ENCODE measurements at regions not wholly inside any gene's neighbourhood (a gene's known extent, or its start where the extent isn't known, plus 50 kb on each side); places are given as distances from the start of the nearest gene placed in this dataset.

DNA sequence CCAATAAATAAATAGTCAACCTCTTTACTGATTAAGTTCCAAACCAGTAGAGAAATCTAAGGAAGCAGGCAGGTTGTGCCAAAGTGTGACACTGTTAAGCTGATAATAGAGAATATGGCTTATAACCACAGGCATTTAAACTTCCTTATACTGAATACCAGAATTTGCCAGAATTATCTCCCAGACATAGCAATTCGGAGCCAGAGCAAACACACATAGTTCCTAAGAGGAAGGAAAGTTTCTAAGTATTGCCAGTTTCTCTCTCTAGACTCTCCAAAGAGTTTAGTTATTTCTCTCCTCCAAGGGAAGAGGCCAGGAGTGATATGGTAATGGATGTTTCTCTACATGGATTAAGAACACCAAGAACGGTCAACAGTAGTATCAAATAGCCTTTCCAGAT lies 191.7 kb upstream of the CPEB2 start:
- no peak for DNase-seq (ENCODE audit: low spot score)
- no peak overlapping the region for H3K4me3 ChIP-seq
- peak overlapping the region in 1 of 2 donors; percentile 40 for H3K27ac ChIP-seq
- no peak for TF ChIP-seq CTCF (IDR thresholded peaks at IDR 0.05)

DNA sequence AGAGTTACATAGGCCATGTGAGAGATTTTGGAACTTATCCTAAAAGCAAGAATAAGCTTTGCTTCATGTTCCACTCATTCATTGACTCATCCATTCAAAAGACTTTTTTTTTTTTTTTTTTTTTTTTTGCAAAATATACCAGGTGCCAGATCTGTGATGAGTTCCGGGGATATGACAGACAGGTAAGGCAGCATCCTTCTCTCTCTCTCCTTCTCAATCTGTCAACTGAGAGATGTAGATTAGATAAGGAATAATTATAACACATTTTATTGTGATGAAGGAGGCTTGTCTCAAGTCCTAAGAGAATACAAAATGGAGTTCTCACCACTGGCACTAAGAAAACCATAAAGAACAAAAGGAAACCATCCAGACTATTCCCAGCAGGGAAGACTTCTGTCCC lies 190.2 kb upstream of the CPEB2 start:
- no peak overlapping the region for H3K27ac ChIP-seq
- no peak overlapping the region for H3K4me3 ChIP-seq
- no peak for DNase-seq (ENCODE audit: low spot score)
- no peak for TF ChIP-seq CTCF (IDR thresholded peaks at IDR 0.05)

GRCh38 chr4:14816623-14817261 lies 185.5 kb upstream of the CPEB2 start:
- Histone ChIP-seq H3K4me3 (no peak overlapping the region), H3K27ac (no peak overlapping the region)
- TF ChIP-seq CTCF (IDR thresholded peaks at IDR 0.05) = no peak
- DNase-seq (ENCODE audit: low spot score) = no peak

DNA sequence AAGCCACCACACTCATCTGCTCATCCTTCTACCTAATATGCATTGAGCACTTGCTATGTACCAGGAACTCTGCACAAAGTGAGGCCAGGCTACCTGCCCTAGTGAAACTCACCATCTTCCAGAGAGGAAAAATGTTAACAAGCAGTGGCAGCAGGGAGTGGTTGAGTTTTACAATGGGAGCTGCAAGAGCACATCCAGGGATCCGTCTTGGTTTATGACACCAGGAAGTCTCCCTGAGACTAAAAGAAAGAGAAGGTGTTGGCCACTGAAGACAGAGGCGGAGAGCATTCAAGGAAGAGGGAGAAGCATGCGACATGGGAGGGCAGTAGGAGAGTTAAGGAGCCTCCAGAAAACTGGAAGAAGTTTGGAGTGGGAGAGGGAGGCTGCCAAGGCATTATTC lies 178.1 kb upstream of the CPEB2 start:
- no peak for TF ChIP-seq CTCF (IDR thresholded peaks at IDR 0.05)
- no peak for DNase-seq (ENCODE audit: low spot score)
- no peak overlapping the region for H3K4me3 ChIP-seq
- H3K27ac ChIP-seq = no peak overlapping the region

GRCh38 chr4:14827111-14827510 lies 175.2 kb upstream of the CPEB2 start:
- no peak for TF ChIP-seq CTCF (IDR thresholded peaks at IDR 0.05)
- DNase-seq (ENCODE audit: low spot score) = no peak
- no peak overlapping the region for H3K27ac ChIP-seq
- H3K4me3 ChIP-seq = no peak overlapping the region

DNA sequence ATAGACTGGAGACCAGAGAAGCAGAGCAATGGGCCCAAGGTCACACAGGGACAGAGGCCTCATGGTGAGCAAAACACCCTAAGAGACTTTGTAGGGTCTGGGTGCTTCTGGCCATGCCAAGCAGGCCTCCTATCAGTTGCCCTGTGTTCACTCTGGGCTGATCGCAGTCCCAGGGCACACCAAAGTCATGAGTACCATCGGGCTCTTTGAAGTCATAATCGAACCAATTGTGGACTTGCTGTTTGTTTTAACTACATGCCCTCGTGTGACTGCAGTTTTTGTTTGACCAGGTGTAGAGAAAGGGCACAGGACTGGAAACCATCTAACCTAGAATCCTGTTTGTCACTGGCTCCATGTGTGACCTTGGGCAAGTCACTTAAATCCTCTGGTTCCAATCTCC lies 172.5 kb upstream of the CPEB2 start:
- no peak for TF ChIP-seq CTCF (IDR thresholded peaks at IDR 0.05)
- no peak for DNase-seq (ENCODE audit: low spot score)
- Histone ChIP-seq H3K27ac (no peak overlapping the region), H3K4me3 (no peak overlapping the region)

DNA sequence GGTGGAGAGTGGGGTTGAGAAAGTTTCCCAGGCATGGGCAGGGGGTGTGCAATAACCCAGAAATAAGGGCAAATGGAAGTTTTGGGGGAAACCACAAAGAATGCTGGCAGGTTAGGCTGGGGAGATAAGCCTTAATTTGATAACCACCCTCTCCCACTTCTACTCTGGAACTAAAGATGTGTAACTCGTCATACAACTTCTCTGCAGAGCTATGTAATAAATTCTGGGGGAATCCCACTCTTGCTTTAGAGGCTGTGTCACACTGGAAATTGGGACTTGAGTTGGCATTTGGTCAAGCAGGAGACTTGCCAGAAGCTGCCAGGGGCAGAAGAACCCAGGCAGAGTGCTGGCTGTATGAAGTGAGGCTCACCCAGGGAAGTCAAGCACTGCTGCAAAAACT lies 170.9 kb upstream of the CPEB2 start:
- H3K27ac ChIP-seq = no peak overlapping the region
- no peak overlapping the region for H3K4me3 ChIP-seq
- no peak for TF ChIP-seq CTCF (IDR thresholded peaks at IDR 0.05)
- DNase-seq (ENCODE audit: low spot score) = no peak

All from coronary artery (tissue), 2 donors.